Hematopoietic multipotent progenitor cell treated with erythropoietin and hydrocortisone succinate and interleukin-3 and kit ligand, for 6 days (in vitro differentiated cells): ENCODE measurements at regions not wholly inside any gene's neighbourhood (a gene's known extent, or its start where the extent isn't known, plus 50 kb on each side); places are given as distances from the start of the nearest gene placed in this dataset.
"Not testable (repeated sequence)": the region's sequence is repeated elsewhere in the genome, so short reads cannot be mapped to it uniquely, and the experiment has no call there.

Experiments
- DNase-seq: peaks from one replicate; pipeline ENCODE4 v3.0.0-alpha.2; 2015

- DNase-seq, result no peak
Measured at GRCh38 chr13:54927538-54927937, 1898.9 kb downstream of the OLFM4 start.

GRCh38 chr13:54928071-54928470, 1899.5 kb downstream of the OLFM4 start:
- DNase-seq, result no peak

- DNase-seq, result no peak
Measured at GRCh38 chr13:54934121-54934520, 1905.5 kb downstream of the OLFM4 start.

GRCh38 chr13:54945973-54946372, 1917.4 kb downstream of the OLFM4 start:
- DNase-seq, result no peak

- DNase-seq, result no peak
Measured at GRCh38 chr13:54949735-54950134, 1921.1 kb downstream of the OLFM4 start.

- no peak for DNase-seq
Measured at GRCh38 chr13:54950546-54950945, 1921.9 kb downstream of the OLFM4 start.

GRCh38 chr13:54953786-54954185, 1925.2 kb downstream of the OLFM4 start:
- no peak for DNase-seq

- DNase-seq, result no peak
Measured at GRCh38 chr13:54958781-54959180, 1930.2 kb downstream of the OLFM4 start.

GRCh38 chr13:54965881-54966280, 1937.3 kb downstream of the OLFM4 start:
- no peak for DNase-seq

GRCh38 chr13:54972838-54973237, 1944.2 kb downstream of the OLFM4 start:
- no peak for DNase-seq

GRCh38 chr13:54975676-54976075, 1947.1 kb downstream of the OLFM4 start:
- no peak for DNase-seq

- no peak for DNase-seq
Measured at GRCh38 chr13:54980651-54981050, 1952.0 kb downstream of the OLFM4 start.

- DNase-seq, result no peak
Measured at GRCh38 chr13:54989418-54989817, 1960.8 kb downstream of the OLFM4 start.

- DNase-seq, result no peak
Measured at GRCh38 chr13:54999399-54999907, 1970.8 kb downstream of the OLFM4 start.

GRCh38 chr13:55000043-55000442, 1971.4 kb downstream of the OLFM4 start:
- DNase-seq, result no peak

GRCh38 chr13:55000844-55001243, 1972.2 kb downstream of the OLFM4 start:
- no peak for DNase-seq

- DNase-seq, result no peak
Measured at GRCh38 chr13:55001881-55002280, 1973.3 kb downstream of the OLFM4 start.

GRCh38 chr13:55007681-55008080, 1979.1 kb downstream of the OLFM4 start:
- no peak for DNase-seq

- no peak for DNase-seq
Measured at GRCh38 chr13:55013051-55013450, 1984.4 kb downstream of the OLFM4 start.

- no peak for DNase-seq
Measured at GRCh38 chr13:55029280-55029679, 2000.7 kb downstream of the OLFM4 start.

GRCh38 chr13:55038230-55038629, 2009.6 kb downstream of the OLFM4 start:
- DNase-seq, result no peak

- DNase-seq, result not testable (repeated sequence)
Measured at GRCh38 chr13:55053891-55054550, 2025.4 kb downstream of the OLFM4 start.

GRCh38 chr13:55055666-55056065, 2027.1 kb downstream of the OLFM4 start:
- DNase-seq, result not testable (repeated sequence)

GRCh38 chr13:55062662-55063061, 2034.0 kb downstream of the OLFM4 start:
- no peak for DNase-seq

GRCh38 chr13:55067946-55068345, 2039.3 kb downstream of the OLFM4 start:
- DNase-seq, result no peak
